Testis (tissue), 2 donors: ENCODE measurements at regions not wholly inside any gene's neighbourhood (a gene's known extent, or its start where the extent isn't known, plus 50 kb on each side); places are given as distances from the start of the nearest gene placed in this dataset.

Experiments
- DNase-seq: peaks from one replicate; pipeline ENCODE4 v3.0.0-alpha.2; 2019
- H3K27ac ChIP-seq, 2 donors: fragments of 200-600 bp; sonication (generic); one replicate each; pipeline ENCODE4 v1.5.1; 2019
- H3K27me3 ChIP-seq: fragments of 200-600 bp; sonication (generic); one replicate; pipeline ENCODE4 v1.5.1; 2019
- H3K36me3 ChIP-seq: fragments of 200-600 bp; sonication (generic); one replicate; pipeline ENCODE4 v1.5.1; 2017; ENCODE audit warnings: low read depth; ENCODE audit errors: missing control alignments
- H3K4me1 ChIP-seq: fragments of 200-600 bp; sonication (generic); one replicate; pipeline ENCODE4 v1.5.1; 2019
- H3K4me3 ChIP-seq, 2 donors: fragments of 200-600 bp; sonication (generic); one replicate each; pipeline ENCODE4 v1.5.1; 2017 to 2019
- H3K9me3 ChIP-seq: fragments of 200-600 bp; sonication (generic); one replicate; pipeline ENCODE4 v1.5.1; 2017
- CTCF ChIP-seq, 3 experiments: fragments of 450-650 bp in 2 of 3; fragments of 200-600 bp in 1 of 3; sonication (generic) in 1 of 3; IDR thresholded peaks; one replicate each; pipeline ENCODE4 v1.5.1; 2016 to 2019; ENCODE audit warnings: antibody characterized with exemption in 3 of 3, mild to moderate bottlenecking in 2 of 3, moderate library complexity in 1 of 3
- POLR2A ChIP-seq: fragments of 450-650 bp; IDR thresholded peaks from one replicate; pipeline ENCODE4 v1.6.1; 2017; ENCODE audit warnings: antibody characterized with exemption, mild to moderate bottlenecking, moderate library complexity
- WGBS, 2 donors: methylation state at CpG; one replicate each; pipeline ENCODE4 v1.1.5; 2018; 5-methylcytosine and 5-hydroxymethylcytosine counted together
- intact Hi-C: fragments of 100-400 bp; cut with DNase I; formaldehyde crosslinking; loops from one replicate; pipeline ENCODE4 v1.15.1; 2023; ENCODE audit warnings: low total_unique reads

- Histone ChIP-seq H3K4me1 (no peaks in the 10 kb centered on the region), H3K27me3 (no peaks in the 10 kb centered on the region), H3K36me3 (no peaks in the 10 kb centered on the region), H3K9me3 (no peaks in the 10 kb centered on the region), H3K4me3 (no peak overlapping the region), H3K27ac (no peak overlapping the region)
- TF ChIP-seq CTCF (IDR thresholded peaks at IDR 0.05) (no peak), POLR2A (no peak)
- intact Hi-C loops: no loop called here
- WGBS, 2 donors: 69 to 86% methylated on average over 4 of the region's 4 CpGs
- no peak for DNase-seq
Measured at GRCh38 chr16:79869304-79870015, 268.9 kb upstream of the MAF start.

GRCh38 chr16:79868841-79869240 is 268.3 kb upstream of the MAF start:
- Histone ChIP-seq H3K4me3 (no peak overlapping the region), H3K27me3 (no peaks in the 10 kb centered on the region), H3K4me1 (no peaks in the 10 kb centered on the region), H3K9me3 (no peaks in the 10 kb centered on the region), H3K27ac (no peak overlapping the region), H3K36me3 (no peaks in the 10 kb centered on the region)
- WGBS, 2 donors: 91 to 98% methylated on average over 2 of the region's 2 CpGs
- no peak for TF ChIP-seq CTCF (IDR thresholded peaks at IDR 0.05)
- no peak for TF ChIP-seq POLR2A
- no peak for DNase-seq
- intact Hi-C loops: no loop called here

GRCh38 chr16:79867425-79867997 is 267.0 kb upstream of the MAF start:
- 89 to 91% methylated on average over 4 of the region's 4 CpGs for WGBS, 2 donors
- H3K27me3 ChIP-seq: no peaks in the 10 kb centered on the region
- H3K36me3 ChIP-seq: no peaks in the 10 kb centered on the region
- no peaks in the 10 kb centered on the region for H3K9me3 ChIP-seq
- no peak for DNase-seq
- no peak for TF ChIP-seq CTCF (IDR thresholded peaks at IDR 0.05)
- H3K4me1 ChIP-seq: no peaks in the 10 kb centered on the region
- no peak overlapping the region for H3K4me3 ChIP-seq
- intact Hi-C loops: no loop called here
- H3K27ac ChIP-seq: no peak overlapping the region

GRCh38 chr16:79865918-79866317 is 265.4 kb upstream of the MAF start:
- intact Hi-C loops: no loop called here
- Histone ChIP-seq H3K4me1 (no peaks in the 10 kb centered on the region), H3K36me3 (no peaks in the 10 kb centered on the region), H3K27ac (no peak overlapping the region), H3K4me3 (no peak overlapping the region), H3K9me3 (no peaks in the 10 kb centered on the region), H3K27me3 (no peaks in the 10 kb centered on the region)
- TF ChIP-seq CTCF (IDR thresholded peaks at IDR 0.05) (no peak), POLR2A (no peak)
- 85 to 86% methylated on average over 6 of the region's 6 CpGs for WGBS, 2 donors
- DNase-seq: no peak
